Activated naive CD8-positive, alpha-beta T cell treated with anti-CD3 and anti-CD28 coated beads, Interleukin-2, amount 10 ng/mL, durations not matched to agents 7 days and 5 days (primary cell): ENCODE measurements at regions not wholly inside any gene's neighbourhood (a gene's known extent, or its start where the extent isn't known, plus 50 kb on each side); places are given as distances from the start of the nearest gene placed in this dataset.
"Not testable (repeated sequence)": the region's sequence is repeated elsewhere in the genome, so short reads cannot be mapped to it uniquely, and the experiment has no call there.

Experiments used
- ATAC-seq: fragments of 150-1000 bp; cut with Tn5 transposase; one replicate; pipeline ENCODE4 v1.10.0; 2021; ENCODE audit warnings: low read depth, moderate library complexity
- POLR2A ChIA-PET: fragments of 350-600 bp; sonication (Branson Sonifier 250); formaldehyde crosslinking; loops from one replicate; lab custom pipeline; 2021; ENCODE audit warnings: antibody characterized with exemption; lab: Charles Lee
- DNase-seq: peaks from one replicate; pipeline ENCODE4 v3.0.0; 2021
- H3K27ac Mint-ChIP-seq: one replicate; pipeline ENCODE4 v1.8.0; 2022; ENCODE audit warnings: mild to moderate bottlenecking, mixed read lengths
- H3K27me3 Mint-ChIP-seq: one replicate; pipeline ENCODE4 v1.8.0; 2022; ENCODE audit warnings: mild to moderate bottlenecking, moderate library complexity, mixed read lengths
- H3K36me3 Mint-ChIP-seq: one replicate; pipeline ENCODE4 v1.8.0; 2021; ENCODE audit warnings: mild to moderate bottlenecking, mixed read lengths
- H3K4me1 Mint-ChIP-seq: one replicate; pipeline ENCODE4 v1.8.0; 2021; ENCODE audit warnings: mixed read lengths
- H3K4me3 Mint-ChIP-seq: one replicate; pipeline ENCODE4 v1.8.0; 2022; ENCODE audit warnings: mild to moderate bottlenecking, moderate library complexity, mixed read lengths
- H3K9me3 Mint-ChIP-seq: one replicate; pipeline ENCODE4 v1.8.0; 2021; ENCODE audit warnings: mixed read lengths

- not testable (repeated sequence) for H3K4me1 Mint-ChIP-seq, H3K27ac Mint-ChIP-seq
Measured at GRCh38 chr10:125250834-125251233, 90.5 kb upstream of the CTBP2 start.

GRCh38 chr10:125249948-125250347 is 89.6 kb upstream of the CTBP2 start:
- H3K4me1 Mint-ChIP-seq = no peaks in the 10 kb centered on the region
- H3K27me3 Mint-ChIP-seq = peaks cover 4% of the 10 kb centered on the region
- no peak for DNase-seq
- no peak overlapping the region for H3K4me3 Mint-ChIP-seq
- POLR2A ChIA-PET = no interaction called here
- H3K27ac Mint-ChIP-seq = no peak overlapping the region
- no peaks in the 10 kb centered on the region for H3K36me3 Mint-ChIP-seq
- ATAC-seq = no peak
- H3K9me3 Mint-ChIP-seq = peaks cover 12% of the 10 kb centered on the region

More at GRCh38 chr10:125250834-125251233, 90.5 kb upstream of the CTBP2 start:
- H3K4me3 Mint-ChIP-seq, ATAC-seq, DNase-seq, H3K36me3 Mint-ChIP-seq, POLR2A ChIA-PET, H3K27me3 Mint-ChIP-seq: not testable (repeated sequence)
- peaks cover 14% of the 10 kb centered on the region for H3K9me3 Mint-ChIP-seq

GRCh38 chr10:125248489-125248888 is 88.1 kb upstream of the CTBP2 start:
- H3K4me1 Mint-ChIP-seq = no peaks in the 10 kb centered on the region
- peaks cover 4% of the 10 kb centered on the region for H3K27me3 Mint-ChIP-seq
- no peak for ATAC-seq
- no peaks in the 10 kb centered on the region for H3K36me3 Mint-ChIP-seq
- POLR2A ChIA-PET = no interaction called here
- DNase-seq = no peak
- peaks cover 12% of the 10 kb centered on the region for H3K9me3 Mint-ChIP-seq
- H3K4me3 Mint-ChIP-seq = no peak overlapping the region
- H3K27ac Mint-ChIP-seq = no peak overlapping the region

GRCh38 chr10:125247576-125247975 is 87.2 kb upstream of the CTBP2 start:
- H3K27ac Mint-ChIP-seq = no peak overlapping the region
- no peaks in the 10 kb centered on the region for H3K4me1 Mint-ChIP-seq
- ATAC-seq (no peak), DNase-seq (no peak)
- no peaks in the 10 kb centered on the region for H3K36me3 Mint-ChIP-seq
- peaks cover 8% of the 10 kb centered on the region for H3K9me3 Mint-ChIP-seq
- POLR2A ChIA-PET = no interaction called here
- peaks cover 4% of the 10 kb centered on the region for H3K27me3 Mint-ChIP-seq
- no peak overlapping the region for H3K4me3 Mint-ChIP-seq

- DNase-seq (no peak), ATAC-seq (no peak)
- H3K9me3 Mint-ChIP-seq = peaks cover 4% of the 10 kb centered on the region
- H3K27ac Mint-ChIP-seq = no peak overlapping the region
- POLR2A ChIA-PET = no interaction called here
- no peaks in the 10 kb centered on the region for H3K36me3 Mint-ChIP-seq
- H3K27me3 Mint-ChIP-seq = peaks cover 4% of the 10 kb centered on the region
- H3K4me1 Mint-ChIP-seq = no peaks in the 10 kb centered on the region
- H3K4me3 Mint-ChIP-seq = no peak overlapping the region
Measured at GRCh38 chr10:125243532-125244253, 83.3 kb upstream of the CTBP2 start.

- DNase-seq = no peak
- peaks cover 2% of the 10 kb centered on the region for H3K27me3 Mint-ChIP-seq
- ATAC-seq = no peak
- no peaks in the 10 kb centered on the region for H3K4me1 Mint-ChIP-seq
- no peaks in the 10 kb centered on the region for H3K36me3 Mint-ChIP-seq
- no peak overlapping the region for H3K27ac Mint-ChIP-seq
- no peak overlapping the region for H3K4me3 Mint-ChIP-seq
- H3K9me3 Mint-ChIP-seq = peaks cover 11% of the 10 kb centered on the region
- POLR2A ChIA-PET = no interaction called here
Measured at GRCh38 chr10:125238682-125239081, 78.3 kb upstream of the CTBP2 start.

GRCh38 chr10:125236091-125236490 is 75.7 kb upstream of the CTBP2 start:
- H3K9me3 Mint-ChIP-seq = peaks cover 11% of the 10 kb centered on the region
- peaks cover 2% of the 10 kb centered on the region for H3K27me3 Mint-ChIP-seq
- POLR2A ChIA-PET = no interaction called here
- DNase-seq = no peak
- no peak overlapping the region for H3K27ac Mint-ChIP-seq
- no peak overlapping the region for H3K4me3 Mint-ChIP-seq
- no peaks in the 10 kb centered on the region for H3K4me1 Mint-ChIP-seq
- H3K36me3 Mint-ChIP-seq = no peaks in the 10 kb centered on the region
- no peak for ATAC-seq

GRCh38 chr10:125235093-125236069 is 75.0 kb upstream of the CTBP2 start:
- DNase-seq (no peak), ATAC-seq (no peak)
- Mint-ChIP-seq H3K27me3 (peaks cover 2% of the 10 kb centered on the region), H3K27ac (no peak overlapping the region), H3K9me3 (peaks cover 11% of the 10 kb centered on the region), H3K36me3 (no peaks in the 10 kb centered on the region), H3K4me3 (no peak overlapping the region), H3K4me1 (no peaks in the 10 kb centered on the region)
- POLR2A ChIA-PET = no interaction called here

GRCh38 chr10:125234576-125234975 is 74.2 kb upstream of the CTBP2 start:
- H3K4me1 Mint-ChIP-seq, H3K27ac Mint-ChIP-seq, POLR2A ChIA-PET, H3K4me3 Mint-ChIP-seq, H3K27me3 Mint-ChIP-seq, H3K36me3 Mint-ChIP-seq, ATAC-seq, DNase-seq: not testable (repeated sequence)
- peaks cover 14% of the 10 kb centered on the region for H3K9me3 Mint-ChIP-seq

GRCh38 chr10:125233726-125234125 is 73.4 kb upstream of the CTBP2 start:
- H3K4me1 Mint-ChIP-seq = no peaks in the 10 kb centered on the region
- peaks cover 10% of the 10 kb centered on the region for H3K9me3 Mint-ChIP-seq
- no peak for DNase-seq
- H3K27ac Mint-ChIP-seq = no peak overlapping the region
- POLR2A ChIA-PET = no interaction called here
- peaks cover 2% of the 10 kb centered on the region for H3K27me3 Mint-ChIP-seq
- no peak for ATAC-seq
- H3K4me3 Mint-ChIP-seq = no peak overlapping the region
- no peaks in the 10 kb centered on the region for H3K36me3 Mint-ChIP-seq

- H3K9me3 Mint-ChIP-seq = peaks cover 5% of the 10 kb centered on the region
- ATAC-seq (no peak), DNase-seq (no peak)
- no peaks in the 10 kb centered on the region for H3K36me3 Mint-ChIP-seq
- no peak overlapping the region for H3K4me3 Mint-ChIP-seq
- H3K4me1 Mint-ChIP-seq = no peaks in the 10 kb centered on the region
- peaks cover 2% of the 10 kb centered on the region for H3K27me3 Mint-ChIP-seq
- H3K27ac Mint-ChIP-seq = no peak overlapping the region
- POLR2A ChIA-PET = no interaction called here
Measured at GRCh38 chr10:125232841-125233240, 72.5 kb upstream of the CTBP2 start.

- Mint-ChIP-seq H3K27ac (no peak overlapping the region), H3K27me3 (peaks cover 2% of the 10 kb centered on the region), H3K4me3 (no peak overlapping the region), H3K36me3 (no peaks in the 10 kb centered on the region), H3K9me3 (peaks cover 10% of the 10 kb centered on the region), H3K4me1 (no peaks in the 10 kb centered on the region)
- DNase-seq (no peak), ATAC-seq (no peak)
- POLR2A ChIA-PET = no interaction called here
Measured at GRCh38 chr10:125231813-125232475, 71.6 kb upstream of the CTBP2 start.

- Mint-ChIP-seq H3K27ac (no peak overlapping the region), H3K4me3 (no peak overlapping the region), H3K27me3 (peaks cover 1% of the 10 kb centered on the region), H3K36me3 (no peaks in the 10 kb centered on the region), H3K4me1 (no peaks in the 10 kb centered on the region), H3K9me3 (peaks cover 7% of the 10 kb centered on the region)
- DNase-seq = no peak
- POLR2A ChIA-PET = no interaction called here
- ATAC-seq = no peak
Measured at GRCh38 chr10:125231116-125231812, 70.9 kb upstream of the CTBP2 start.
